ENCODE measurements at regions not wholly inside any gene's neighbourhood (a gene's known extent, or its start where the extent isn't known, plus 50 kb on each side); places are given as distances from the start of the nearest gene placed in this dataset.

GRCh38 chr2:172153156-172153555 lies 50.5 kb upstream of the DLX2 start:
- no peak for DNase-seq (ENCODE audit: low read depth)

GRCh38 chr2:172153757-172154156 lies 51.1 kb upstream of the DLX2 start:
- no peak for DNase-seq (ENCODE audit: low read depth)

- DNase-seq (ENCODE audit: low read depth), result no peak
These were observed 53.1 kb upstream of the DLX2 start for GRCh38 chr2:172155752-172156151.

GRCh38 chr2:172160839-172161238 lies 58.1 kb upstream of the DLX2 start:
- no peak for DNase-seq (ENCODE audit: low read depth)

- no peak for DNase-seq (ENCODE audit: low read depth)
These were observed 59.6 kb upstream of the DLX2 start for GRCh38 chr2:172162225-172162733.

GRCh38 chr2:172162739-172163336 lies 60.1 kb upstream of the DLX2 start:
- no peak for DNase-seq (ENCODE audit: low read depth)

GRCh38 chr2:172168917-172169346 lies 66.2 kb upstream of the DLX2 start:
- DNase-seq (ENCODE audit: low read depth), result no peak

- DNase-seq (ENCODE audit: low read depth), result no peak
These were observed 66.9 kb upstream of the DLX2 start for GRCh38 chr2:172169611-172170010.

GRCh38 chr2:172172513-172173173 lies 69.9 kb upstream of the DLX2 start:
- peak; percentile 37 for DNase-seq (ENCODE audit: low read depth)

- DNase-seq (ENCODE audit: low read depth), result no peak
These were observed 70.5 kb upstream of the DLX2 start for GRCh38 chr2:172173174-172173706.

- no peak for DNase-seq (ENCODE audit: low read depth)
These were observed 74.9 kb upstream of the DLX2 start for GRCh38 chr2:172177581-172177980.

- DNase-seq (ENCODE audit: low read depth), result peak; percentile 15
These were observed 75.3 kb upstream of the DLX2 start for GRCh38 chr2:172177996-172178395.

GRCh38 chr2:172179045-172179701 lies 76.5 kb upstream of the DLX2 start:
- DNase-seq (ENCODE audit: low read depth), result peak; percentile 19

GRCh38 chr2:172181840-172182239 lies 79.1 kb upstream of the DLX2 start:
- no peak for DNase-seq (ENCODE audit: low read depth)

- no peak for DNase-seq (ENCODE audit: low read depth)
These were observed 79.9 kb upstream of the DLX2 start for GRCh38 chr2:172182624-172183023.

GRCh38 chr2:172193331-172194089 lies 90.8 kb upstream of the DLX2 start:
- no peak for DNase-seq (ENCODE audit: low read depth)

- DNase-seq (ENCODE audit: low read depth), result no peak
These were observed 93.2 kb upstream of the DLX2 start for GRCh38 chr2:172195836-172196376.

GRCh38 chr2:172196768-172197431 lies 94.2 kb upstream of the DLX2 start:
- peak; percentile 56 for DNase-seq (ENCODE audit: low read depth)

GRCh38 chr2:172198361-172198760 lies 95.7 kb upstream of the DLX2 start:
- no peak for DNase-seq (ENCODE audit: low read depth)

- no peak for DNase-seq (ENCODE audit: low read depth)
These were observed 96.2 kb upstream of the DLX2 start for GRCh38 chr2:172198908-172199307.
